ENCODE measurements at regions not wholly inside any gene's neighbourhood (a gene's known extent, or its start where the extent isn't known, plus 50 kb on each side); places are given as distances from the start of the nearest gene placed in this dataset.

DNA sequence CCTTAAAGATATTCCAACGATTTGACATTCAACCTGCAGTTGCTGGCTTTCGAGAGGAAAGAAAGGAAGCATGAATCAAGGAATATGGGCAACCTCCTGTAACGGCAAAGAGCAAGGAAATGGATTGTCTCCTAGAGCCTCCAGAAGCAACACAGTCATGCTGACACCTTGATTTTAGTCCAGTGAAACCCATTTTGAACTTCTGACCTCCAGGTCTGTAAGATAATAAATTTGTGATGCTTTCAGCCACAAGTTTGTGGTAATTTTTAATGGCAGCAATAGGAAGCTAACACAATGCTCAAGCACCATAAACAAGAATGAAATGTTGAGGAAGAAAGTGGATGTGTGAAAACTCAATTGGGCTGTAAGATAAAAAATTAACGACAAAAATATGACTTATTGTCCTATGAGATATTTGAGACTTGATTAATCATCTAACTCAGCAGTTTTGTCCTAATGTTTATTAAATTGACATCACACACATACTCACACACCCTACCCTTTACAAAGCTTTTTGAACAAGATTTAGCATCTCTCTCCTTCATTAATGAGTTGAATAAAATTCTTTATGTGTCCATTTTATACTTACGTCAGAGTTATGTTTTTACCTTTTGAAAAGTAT lies 857.2 kb upstream of the INTU start:
- DNase-seq (ENCODE audit: low read depth): no peak

DNA sequence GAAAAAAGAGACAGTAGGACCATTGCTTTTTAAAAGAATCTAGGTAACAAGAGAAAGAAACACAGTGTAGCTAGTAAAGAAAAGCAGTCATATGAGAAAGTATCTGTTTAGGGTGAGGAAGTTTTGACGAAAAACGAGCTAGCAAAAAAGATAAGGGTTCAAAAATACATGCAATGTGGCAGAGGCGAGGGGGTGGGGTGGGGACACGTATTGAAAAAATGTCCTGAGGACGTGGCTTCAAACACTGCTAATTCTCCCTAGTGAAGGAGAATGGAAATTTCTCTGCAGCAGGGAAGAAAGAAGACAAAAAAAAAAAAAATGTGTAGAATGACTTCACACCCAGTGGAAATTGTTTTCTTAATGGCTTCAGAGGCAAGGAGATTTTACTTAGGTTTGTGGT lies 856.4 kb upstream of the INTU start:
- DNase-seq (ENCODE audit: low read depth): no peak

DNA sequence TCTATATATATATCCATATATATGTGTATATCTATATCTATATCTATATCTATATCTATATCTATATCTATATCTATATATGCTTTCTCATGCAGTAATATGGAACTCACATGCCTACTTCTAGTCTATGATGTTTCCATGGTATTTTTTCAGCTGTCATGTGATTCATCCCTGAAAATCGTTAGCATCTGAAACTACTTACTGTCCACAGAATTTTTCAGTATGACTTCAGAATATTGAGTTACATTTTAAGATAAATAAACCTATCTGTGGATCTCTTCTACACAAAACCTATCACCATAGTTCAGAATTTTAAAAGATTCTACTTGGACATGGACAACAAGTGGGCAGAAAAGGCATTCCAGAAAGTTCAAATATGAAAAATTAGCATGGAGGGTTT lies 855.1 kb upstream of the INTU start:
- DNase-seq (ENCODE audit: low read depth): no peak

DNA sequence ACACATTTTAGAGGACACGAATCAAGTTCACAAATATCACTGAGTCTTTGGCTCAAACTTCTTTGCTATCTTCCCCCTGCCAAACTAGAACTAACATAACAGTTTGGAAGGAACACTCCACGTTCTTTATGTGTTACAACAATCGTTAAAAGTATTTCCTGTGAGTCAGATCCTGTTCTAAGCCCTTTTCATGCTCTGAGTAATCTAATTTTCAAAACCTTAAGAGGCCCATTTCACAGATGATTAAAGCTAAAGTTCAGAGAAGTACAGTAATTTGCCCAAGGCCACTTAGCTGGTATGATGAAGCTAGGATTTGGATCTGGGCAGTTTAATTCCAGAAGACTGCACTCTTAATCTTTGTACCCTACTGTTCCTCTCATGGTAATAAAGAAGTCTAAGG lies 854.4 kb upstream of the INTU start:
- DNase-seq (ENCODE audit: low read depth): no peak

DNA sequence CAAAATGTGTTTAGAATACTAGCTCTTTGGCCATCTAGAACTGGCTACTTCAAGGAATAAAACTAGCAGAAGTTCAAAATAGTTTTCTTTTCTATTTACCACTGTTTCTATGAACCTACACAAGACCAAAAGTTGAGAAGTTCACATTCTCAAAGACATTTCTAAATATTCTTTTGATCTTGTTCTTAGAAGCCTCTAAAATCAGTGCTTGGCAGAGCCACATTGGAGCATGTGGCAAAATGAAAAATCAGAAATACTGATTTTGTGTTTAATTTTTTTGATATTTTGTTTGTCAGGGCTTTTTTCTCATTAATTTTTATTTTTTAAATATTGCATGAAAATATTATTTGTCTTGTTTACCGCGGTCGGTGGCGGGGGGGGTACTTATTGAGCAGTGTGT lies 853.8 kb upstream of the INTU start:
- no peak for DNase-seq (ENCODE audit: low read depth)

DNA sequence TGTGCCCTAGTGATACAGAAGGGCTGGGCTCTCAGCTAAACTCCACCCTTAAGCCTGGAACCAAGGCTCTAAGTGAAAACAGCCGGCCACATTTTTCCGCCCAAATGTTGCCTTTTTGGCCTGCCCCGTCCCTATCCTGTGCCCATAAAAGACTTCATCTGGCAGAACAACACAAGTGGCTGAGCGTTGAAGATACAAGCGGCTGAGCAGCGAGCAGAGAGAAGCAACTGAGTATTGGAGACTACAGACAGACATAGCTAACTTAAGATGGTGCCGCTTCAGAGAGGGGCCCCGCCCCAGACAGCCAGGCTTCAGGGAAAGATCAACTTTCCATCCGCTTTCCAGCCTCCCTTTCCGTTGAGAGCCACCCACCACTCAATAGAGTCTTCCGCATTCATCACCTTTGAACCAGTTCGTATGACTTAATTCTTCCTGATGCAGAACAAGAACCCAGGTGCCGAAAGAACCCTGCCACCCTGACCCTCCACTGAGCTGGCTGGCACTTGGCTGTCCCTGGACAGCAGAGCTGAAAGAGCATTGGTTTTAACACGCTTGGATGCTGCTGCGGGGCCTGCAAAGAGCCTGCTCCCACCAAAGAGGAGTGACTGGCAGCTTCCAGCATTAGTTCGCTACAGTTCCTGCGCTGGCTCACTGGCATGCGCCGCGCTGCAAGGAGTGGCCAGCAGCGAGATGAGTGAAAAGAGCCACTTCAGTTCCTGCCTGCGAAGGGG lies 853.2 kb upstream of the INTU start:
- no peak for DNase-seq (ENCODE audit: low read depth)

DNA sequence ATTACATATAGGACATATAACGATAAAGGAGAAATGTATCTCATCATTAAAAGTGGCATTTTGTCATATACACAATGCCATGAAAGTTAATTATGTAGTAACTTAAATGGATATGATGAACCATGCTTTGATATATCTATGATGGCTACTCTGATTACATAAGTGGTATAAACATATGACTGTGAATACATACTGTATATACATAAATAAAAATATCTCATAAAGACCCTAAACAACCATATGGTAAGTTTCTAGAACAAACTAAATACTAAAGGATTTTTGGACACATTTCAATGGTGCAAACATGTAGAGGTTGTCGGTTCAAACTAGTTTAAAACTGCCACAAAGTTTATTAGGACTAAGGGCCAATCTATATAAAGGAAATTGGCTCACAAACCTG lies 849.6 kb upstream of the INTU start:
- no peak for DNase-seq (ENCODE audit: low read depth)

DNA sequence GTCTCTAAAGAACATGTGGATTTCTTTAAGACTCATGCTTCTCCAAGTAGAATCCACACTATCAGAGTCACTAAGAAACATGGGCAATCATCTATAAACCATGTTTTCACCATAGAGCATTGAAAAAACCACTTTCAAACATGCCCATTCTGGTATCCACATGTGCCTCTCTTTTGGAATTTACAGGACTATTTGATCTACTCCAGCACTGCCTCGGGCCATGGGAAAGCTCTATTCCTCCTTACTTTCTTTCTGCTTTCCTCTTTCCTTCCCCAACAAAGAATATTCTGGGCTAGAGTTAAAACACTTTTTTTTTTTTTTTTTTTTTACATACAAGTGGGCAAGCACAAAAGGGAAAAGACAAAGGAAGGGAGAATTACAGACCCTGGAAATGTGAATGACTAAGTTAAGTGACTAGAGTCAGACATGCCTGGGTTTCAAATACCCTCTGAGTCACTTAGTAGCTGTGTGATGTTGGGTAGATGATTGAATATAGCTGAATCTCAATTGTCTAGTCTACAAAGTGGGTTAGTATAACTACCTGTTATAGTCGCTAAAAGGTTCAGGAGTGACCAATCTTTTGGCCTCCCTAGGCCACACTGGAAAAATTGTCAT lies 847.7 kb upstream of the INTU start:
- no peak for DNase-seq (ENCODE audit: low read depth)

DNA sequence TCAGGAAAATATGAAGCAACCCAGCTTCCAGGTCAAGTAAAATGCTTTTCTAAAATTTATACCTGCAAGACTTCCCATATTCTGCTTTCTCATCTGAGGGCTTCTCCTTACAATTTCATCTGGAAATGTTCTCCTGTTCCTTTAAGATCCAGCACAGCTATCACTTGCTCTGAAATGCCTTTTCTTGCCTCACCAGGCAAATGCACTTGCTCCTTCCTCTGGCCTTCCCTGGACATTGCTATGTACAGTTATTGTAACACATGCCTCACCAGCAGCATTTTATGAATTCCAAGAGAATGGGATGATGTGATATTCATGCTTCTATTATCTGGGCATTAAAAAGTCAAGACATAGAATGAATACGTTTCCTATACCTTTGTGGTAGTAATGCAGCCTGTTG lies 842.1 kb upstream of the INTU start:
- no peak for DNase-seq (ENCODE audit: low read depth)

DNA sequence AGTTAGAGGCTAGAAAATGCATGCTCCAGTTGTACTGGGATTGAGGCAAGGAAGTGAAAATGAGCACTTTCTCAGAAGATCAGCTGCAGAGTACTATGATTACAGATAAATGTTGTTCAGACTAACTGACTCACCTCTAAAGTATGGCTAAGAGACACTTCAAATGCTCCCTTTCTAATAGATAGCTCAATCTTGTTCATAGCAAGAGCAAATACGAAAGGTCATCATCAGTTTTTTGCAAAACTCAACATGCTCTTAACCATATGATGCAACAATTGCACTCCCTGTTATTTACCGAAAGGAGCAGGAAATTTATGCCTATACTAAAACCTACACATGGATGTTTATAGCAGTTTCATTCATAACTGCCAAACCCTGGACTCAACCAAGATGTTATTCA lies 838.4 kb upstream of the INTU start:
- no peak for DNase-seq (ENCODE audit: low read depth)

DNA sequence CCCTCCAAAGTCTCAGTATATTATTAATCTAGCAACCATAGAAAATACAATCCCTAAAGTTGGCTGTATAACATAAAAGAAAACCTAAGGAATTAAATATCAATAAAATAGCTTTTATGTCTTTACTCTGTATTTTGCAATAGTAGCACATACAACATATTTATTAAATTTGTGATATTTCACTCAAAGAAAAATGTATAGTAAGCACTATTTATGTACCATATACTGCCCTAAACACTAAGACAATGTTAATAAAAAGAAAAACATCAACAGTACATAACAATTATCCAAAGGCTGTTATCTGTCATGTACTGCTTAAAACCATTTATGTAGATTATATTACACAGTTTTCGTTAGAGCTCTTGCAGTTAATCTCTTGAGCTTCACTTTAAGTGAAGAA lies 834.5 kb upstream of the INTU start:
- no peak for DNase-seq (ENCODE audit: low read depth)

DNA sequence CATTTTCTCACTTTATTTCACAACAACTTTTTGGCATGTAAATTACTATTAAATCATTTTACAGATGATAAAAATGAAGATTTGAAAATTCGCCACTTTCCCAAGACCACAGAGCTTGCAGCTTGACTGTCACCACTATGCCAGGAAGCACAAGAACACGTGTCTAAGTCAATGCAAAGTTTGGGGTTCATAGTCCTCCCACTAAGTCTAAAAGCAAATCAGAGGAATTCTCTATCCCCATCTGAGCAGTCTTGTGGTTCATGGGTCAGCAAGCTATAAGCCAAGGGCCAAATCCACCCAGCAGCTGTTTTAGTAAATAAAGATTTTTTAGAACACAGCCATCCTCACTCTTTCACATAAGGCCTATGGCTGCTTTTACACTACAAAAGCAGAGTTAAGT lies 833.3 kb upstream of the INTU start:
- no peak for DNase-seq (ENCODE audit: low read depth)

DNA sequence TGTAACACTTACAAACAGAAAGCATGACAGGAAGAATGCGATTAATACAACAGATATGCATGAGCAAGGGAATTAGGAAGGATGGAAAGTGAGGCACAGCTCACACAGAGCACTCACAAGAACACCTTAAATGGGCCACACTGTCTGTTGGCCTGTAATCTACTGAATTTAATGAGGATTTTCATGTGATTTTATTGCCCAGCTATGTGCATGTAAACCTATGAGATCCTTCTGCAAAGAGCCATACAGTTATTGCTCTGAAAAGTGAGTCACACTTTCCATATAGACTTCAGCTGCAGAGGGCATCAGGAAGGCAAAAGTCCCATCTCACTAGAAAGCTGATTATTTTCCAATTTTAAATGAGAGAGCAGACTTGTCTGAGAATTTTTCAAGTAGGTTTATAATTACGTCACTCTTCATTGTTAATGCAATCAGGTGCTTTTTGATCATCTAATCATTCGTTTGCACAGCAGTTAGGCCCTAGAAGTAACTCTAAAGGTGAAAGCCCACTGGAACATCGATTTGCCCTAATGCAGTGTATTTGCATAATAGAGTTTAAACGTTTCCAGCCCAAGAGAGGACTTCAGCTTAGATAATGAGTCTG lies 832.7 kb upstream of the INTU start:
- no peak for DNase-seq (ENCODE audit: low read depth)

DNA sequence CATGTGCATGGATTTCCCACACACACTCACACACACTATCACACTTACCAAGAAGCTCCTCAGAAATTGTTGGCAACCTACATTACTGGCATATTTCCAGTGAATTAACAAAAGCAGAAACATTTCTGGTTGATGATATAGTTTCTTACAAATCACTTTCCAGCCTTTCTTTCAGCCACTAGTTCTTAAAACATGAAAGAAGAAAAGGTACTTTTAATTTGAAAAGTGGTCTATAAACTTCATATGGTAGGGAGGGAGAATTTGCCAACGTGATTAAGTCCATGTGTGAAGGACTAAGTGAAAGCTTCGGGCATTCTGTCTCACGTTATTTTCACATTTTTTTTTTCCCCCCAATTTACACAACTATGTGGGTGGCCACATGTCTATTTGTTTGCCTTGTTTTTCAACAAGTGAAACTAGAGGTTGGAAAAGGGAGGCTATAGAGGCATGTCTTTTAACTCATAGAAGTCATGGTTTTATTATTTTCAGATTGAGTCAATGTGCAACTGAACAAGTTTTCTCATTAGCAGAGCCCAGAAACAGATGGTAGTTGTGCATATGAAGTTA lies 832.1 kb upstream of the INTU start:
- no peak for DNase-seq (ENCODE audit: low read depth)

DNA sequence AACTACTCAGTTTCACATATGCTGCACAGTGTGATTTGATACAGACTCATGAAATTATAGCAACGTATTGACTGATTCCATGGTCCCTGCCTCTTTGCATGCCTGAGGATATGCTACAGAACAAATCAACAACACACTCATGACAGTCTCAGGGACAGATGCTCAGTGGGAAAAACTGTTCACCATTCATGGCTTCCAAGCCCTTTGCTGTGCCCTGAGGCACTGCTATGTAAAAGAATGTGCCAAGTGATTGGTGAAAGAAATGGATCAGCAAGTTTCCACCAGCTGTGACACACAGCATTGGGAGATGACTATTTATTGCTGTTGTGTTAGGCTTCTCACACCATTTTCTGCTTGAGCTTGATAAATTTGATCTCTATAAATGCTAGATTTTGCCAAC lies 825.6 kb upstream of the INTU start:
- no peak for DNase-seq (ENCODE audit: low read depth)

DNA sequence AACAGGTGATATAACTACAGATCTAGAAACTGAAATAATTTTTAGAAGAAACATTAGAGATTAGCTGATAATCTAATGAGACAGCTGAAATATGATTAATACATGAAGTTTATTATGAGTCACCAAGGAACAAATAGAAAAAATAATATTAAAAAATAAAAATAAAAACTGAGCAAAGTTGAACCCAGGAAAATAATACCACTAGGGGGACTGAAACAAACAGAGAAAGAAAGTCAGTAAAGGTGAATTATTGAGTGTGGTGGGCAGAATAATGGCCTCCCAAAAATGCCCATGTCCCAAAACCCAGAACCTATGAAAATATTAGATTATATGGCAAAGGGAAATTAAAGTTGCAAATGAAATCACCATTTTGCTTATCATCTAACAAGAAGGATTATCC lies 820.7 kb upstream of the INTU start:
- no peak for DNase-seq (ENCODE audit: low read depth)

DNA sequence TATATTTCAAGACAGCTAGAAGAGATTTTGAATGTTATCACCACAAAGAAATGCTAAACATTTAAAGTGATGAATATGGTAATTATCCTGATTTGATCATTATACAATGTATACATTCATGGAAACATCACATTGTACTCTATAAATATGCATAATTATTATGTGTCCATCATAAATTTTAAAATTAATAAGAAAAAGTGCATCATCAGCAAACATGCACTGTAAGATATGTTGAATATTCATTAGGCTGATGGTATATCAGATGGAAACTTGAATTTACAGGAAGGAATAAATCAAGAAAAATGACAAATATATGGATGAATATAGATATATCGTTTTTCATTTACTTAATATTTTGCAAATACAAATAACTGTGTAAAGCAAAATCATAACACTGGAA lies 812.1 kb upstream of the INTU start:
- DNase-seq (ENCODE audit: low read depth): no peak

DNA sequence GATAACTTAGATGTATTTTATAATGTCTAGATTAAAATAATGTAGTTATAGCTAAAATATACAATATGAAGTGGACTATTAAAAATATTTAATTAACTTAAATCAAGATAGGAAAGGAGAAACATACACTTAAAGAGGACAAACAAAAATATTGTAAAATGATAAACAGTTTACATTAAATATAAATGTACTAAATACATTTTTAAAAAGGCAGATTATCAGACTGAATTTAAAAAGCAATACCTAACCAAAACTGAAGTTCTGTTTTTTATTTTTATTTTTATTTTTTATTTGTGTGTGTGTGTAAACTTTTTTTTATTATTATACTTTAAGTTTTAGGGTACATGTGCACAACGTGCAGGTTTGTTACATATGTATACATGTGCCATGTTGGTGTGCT lies 811.6 kb upstream of the INTU start:
- DNase-seq (ENCODE audit: low read depth): no peak

DNA sequence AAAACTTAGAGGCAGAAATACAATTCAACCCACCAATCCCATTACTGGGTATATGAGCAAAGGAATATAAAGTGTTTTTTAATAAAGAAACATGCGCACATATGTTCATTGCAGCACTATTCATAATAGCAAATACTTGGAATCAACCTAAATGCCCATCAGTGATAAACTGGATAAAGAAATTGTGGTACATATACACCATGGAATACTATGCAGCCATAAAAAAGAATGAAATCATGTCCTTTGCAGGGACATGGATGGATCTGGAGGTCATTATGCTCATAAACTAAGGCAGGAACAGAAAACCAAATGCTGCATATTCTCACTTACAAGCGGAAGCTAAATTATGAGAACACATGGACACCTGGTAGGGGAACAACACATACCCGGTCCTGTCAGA lies 807.7 kb upstream of the INTU start:
- DNase-seq (ENCODE audit: low read depth): no peak

DNA sequence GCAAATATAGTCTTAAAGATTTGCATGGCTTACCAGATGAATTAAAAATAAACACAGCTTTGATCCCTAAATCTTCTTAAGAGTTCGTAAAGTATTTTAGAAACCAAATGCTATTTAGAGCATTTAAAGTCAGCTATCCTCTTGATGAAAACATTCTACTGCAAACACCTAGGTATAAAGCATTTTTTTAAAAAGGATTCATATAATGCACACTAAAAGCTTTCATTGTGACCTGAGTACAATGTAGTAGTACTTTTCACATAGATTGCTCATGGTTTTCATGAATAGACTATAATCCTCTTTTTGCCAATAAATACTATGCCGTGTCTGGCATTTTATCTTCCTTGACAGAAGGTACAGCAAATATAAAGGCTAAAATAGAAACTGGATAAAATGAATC lies 805.1 kb upstream of the INTU start:
- no peak for DNase-seq (ENCODE audit: low read depth)

DNA sequence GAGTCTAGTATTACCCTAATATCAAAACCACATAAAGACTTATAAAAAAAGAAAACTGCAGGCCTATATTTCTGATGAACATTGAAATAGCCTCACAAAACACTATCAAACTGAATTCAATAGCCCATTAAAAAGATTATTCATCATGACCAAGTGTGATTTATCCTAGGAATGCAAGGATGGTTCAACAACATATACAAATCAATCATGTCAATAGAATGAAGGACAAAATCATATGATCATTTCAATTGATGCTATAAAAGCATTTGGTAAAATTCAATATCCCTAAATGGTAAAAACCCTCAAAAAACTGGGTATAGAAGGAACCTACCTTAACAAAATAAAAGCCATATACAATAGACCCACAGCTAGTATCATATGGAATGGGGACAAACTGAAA lies 797.9 kb upstream of the INTU start:
- DNase-seq (ENCODE audit: low read depth): no peak

DNA sequence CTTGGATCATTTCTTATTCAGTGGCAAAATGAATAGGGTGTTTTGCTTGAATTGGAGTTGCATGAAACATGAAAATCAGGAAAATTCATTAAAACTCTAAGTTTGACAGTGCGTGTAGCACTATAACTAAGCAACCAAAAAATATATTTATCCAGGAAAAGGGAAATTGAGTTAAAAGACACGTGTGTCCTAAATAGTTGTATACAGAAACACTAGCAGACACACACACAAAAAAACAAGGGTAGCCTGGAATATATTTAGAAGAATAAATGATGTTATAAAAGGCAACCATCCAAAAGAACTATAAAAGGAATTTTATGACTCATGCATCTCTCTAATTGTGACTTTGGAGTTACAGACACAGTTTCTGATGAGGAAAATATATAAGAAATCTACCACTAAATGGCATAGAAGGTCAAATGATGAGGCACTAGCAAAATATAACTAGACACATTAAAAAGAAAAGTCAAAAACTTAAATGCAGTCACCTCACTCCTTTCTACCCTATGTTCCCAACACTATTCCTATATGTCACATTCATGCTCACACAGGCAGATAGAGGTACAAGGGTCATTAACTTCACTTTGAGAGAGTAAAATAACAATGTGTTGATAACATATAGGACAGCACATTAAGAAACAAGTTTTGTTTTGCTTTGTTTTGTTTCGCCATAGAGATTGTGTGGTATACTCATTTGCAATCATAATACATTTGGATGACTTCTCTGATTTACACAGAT lies 793.6 kb upstream of the INTU start:
- DNase-seq (ENCODE audit: low read depth): no peak

All from activated T-cell treated with anti-CD3 and anti-CD28 coated beads for 24 hours (primary cell).